AG09309 (cell line): ENCODE measurements at regions not wholly inside any gene's neighbourhood (a gene's known extent, or its start where the extent isn't known, plus 50 kb on each side); places are given as distances from the start of the nearest gene placed in this dataset.

Experiments used
- DNase-seq: peaks from one replicate; pipeline ENCODE4 v3.0.0-alpha.2; 2010; ENCODE audit warnings: low read depth
- H3K4me3 ChIP-seq: 2 replicates; pipeline ENCODE4 v1.5.1; 2011; ENCODE audit warnings: mild to moderate bottlenecking, low read depth, low read length, moderate library complexity; ENCODE audit not compliant: control insufficient read depth
- CTCF ChIP-seq: IDR thresholded peaks from 2 replicates; pipeline ENCODE4 v1.5.1; 2011; ENCODE audit warnings: mild to moderate bottlenecking, low read depth, low read length, inconsistent platforms; ENCODE audit not compliant: insufficient read depth, control insufficient read depth; ENCODE audit errors: missing control alignments

DNA sequence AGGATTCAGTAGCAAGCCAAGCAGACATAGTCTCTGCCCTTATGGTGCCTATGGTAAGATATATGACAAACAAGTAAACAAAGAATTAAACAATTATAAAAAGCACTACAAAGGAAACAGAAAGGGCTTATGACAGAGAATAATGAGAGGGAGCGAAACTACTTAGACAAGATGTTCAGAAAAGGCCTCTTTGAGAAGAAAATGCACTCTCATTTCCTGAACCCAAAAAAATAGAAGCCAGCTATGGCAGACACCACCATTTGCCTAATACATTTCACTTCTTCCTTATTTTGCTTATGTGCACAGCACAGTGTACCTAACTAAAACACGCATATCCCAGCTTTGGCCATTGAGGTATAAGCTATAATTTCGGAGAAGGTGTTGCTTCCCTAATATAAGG lies 465.5 kb upstream of the PPP2R3A start:
- DNase-seq = no peak
- H3K4me3 ChIP-seq = no peak overlapping the region
- no peak for TF ChIP-seq CTCF

DNA sequence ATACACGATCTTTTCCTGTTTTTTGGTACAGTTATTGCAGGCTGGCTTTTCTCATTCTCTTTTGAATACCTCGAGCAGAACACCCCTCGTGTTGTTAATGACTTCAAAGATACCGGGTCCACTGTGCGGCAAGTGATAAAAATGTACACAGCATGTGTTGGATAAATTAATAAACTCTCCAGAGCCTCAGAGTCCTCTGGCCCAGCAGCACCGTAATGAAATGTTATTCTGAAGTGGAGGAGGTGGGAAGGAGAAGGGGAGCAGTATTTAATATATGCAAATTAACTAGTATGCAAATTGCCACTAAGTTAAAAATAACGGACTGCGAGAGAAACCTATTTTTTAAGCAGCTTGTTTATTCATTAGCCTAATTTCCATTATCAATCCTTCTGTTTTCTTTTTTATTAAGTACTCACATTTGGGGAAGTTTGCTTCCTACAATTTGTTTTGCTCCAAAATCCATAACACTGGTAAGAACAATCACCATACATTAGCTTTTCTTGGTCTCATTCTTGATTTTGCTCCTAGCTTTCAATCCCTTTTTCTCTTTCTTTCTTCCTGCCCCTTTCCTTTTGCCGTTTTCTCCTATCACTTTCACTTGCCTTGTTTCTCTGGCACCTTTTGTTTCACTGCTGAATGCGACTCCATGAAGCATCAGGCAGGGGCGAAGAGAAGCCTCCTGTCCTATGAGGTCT lies 462.3 kb upstream of the PPP2R3A start:
- no peak for DNase-seq
- TF ChIP-seq CTCF = no peak
- no peak overlapping the region for H3K4me3 ChIP-seq

DNA sequence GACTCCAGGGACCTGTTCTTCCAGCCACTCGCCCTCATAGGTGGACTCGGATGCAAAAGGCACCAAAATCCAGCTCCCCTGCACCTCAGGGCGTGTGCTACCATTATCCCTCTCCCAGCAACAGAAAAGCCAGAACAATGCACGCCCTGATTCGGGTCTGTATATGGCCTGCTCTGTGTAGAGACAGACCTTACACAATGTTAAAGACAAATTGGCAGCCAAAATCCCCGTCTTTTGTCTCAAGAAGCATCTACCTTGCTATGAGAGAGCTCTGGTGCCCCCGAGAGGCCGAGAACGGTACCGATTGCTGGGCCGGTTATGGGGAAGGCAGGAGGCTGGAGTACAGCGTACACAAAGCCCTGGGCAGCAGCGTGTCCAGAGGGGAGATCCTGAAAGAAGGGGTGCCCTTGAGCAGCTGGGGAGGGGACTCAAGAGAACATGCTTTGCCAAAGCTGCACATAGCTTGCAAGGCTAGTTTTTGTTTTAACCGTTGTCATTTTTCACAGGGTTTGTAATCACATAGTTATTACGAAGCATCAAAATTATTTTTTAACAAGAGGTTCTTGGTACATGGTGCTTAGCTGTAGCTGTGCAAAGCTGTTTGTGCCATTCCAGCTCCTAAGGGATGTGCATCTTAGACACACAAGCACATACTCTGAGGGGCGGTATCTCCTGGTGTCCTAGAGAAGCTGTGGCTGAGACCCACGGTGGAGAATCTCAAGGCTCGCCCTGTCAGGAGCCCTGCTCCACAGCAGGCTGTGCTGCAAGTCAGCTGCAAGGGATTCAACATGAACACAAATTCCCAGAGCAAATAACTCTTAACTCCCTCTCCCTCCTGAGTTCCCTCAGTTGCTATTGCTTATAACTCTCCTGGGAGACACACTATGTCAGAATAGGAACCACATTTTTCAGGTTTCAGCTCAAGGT lies 461.5 kb upstream of the PPP2R3A start:
- DNase-seq = peak; percentile 25
- peak; percentile 82 for TF ChIP-seq CTCF
- no peak overlapping the region for H3K4me3 ChIP-seq

DNA sequence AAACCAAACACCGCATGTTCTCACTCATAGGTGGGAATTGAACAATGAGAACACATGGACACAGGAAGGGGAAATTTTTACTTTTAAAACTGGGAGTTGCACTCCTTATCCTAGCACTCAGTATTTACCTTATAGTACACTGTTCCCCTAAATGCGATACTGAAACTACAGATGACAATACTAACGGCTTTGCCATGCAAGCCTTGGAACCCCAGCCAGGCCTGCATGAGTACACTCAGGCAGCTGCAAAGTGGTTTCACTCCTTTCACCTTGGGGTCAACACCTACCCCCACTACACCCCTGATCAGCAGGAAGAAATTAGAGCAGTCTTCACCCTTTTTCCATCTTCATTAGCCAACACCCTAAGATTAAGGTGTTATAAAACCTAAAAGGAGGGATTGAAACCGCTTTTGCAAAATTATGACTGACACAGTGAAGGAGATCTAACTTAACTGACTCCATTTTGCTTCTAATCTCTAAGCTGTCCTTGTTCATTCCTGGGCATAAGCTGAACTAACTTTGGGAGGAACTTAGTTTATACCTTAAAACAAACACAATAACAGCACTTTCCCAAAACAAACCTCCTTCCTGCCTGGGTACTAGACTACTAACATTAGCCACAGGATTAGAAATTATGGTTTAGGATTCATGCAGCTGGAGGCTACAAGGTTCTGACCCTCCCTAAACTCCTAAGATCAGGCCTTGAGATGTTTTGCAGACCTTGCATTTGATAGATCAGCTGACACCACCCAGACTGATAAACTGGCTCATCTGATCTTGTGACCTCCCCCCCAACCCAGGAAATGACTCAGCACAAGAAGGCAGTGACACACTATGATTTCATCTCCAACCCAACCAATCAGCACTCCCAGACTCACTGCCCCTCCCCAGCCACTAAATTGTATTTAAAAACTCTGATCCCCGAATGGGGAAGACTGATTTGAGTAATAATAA lies 452.1 kb upstream of the PPP2R3A start:
- no peak for DNase-seq
- H3K4me3 ChIP-seq = no peak overlapping the region
- TF ChIP-seq CTCF = no peak

- DNase-seq = no peak
- no peak for TF ChIP-seq CTCF
- H3K4me3 ChIP-seq = no peak overlapping the region
These were observed 451.5 kb upstream of the PPP2R3A start for GRCh38 chr3:135514060-135514448.

DNA sequence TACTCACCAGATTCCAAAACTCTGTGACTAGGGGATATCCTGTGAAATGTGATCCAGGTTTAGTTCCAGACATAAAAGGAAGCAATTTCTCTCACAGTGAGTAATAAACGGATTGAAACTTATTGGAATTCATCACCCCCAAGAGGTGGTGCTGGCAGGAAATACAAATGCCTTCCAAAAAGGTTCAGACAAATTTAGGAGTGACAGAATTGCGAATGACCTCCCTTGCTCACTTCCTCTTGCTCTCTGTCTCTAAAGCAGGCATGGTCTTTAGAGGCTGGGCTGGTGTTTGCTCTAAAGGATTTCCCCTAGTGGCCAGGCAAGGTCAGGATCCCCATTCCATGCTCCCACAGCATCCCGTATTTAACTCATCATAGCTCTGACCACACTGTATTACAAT lies 449.4 kb upstream of the PPP2R3A start:
- H3K4me3 ChIP-seq = no peak overlapping the region
- DNase-seq = no peak
- TF ChIP-seq CTCF = peak; percentile 55
